HL-60/S4 treated with retinoic acid at 250 ng/mL for 4 days and 3 days (cell line): ENCODE measurements at regions not wholly inside any gene's neighbourhood (a gene's known extent, or its start where the extent isn't known, plus 50 kb on each side); places are given as distances from the start of the nearest gene placed in this dataset.

Experiments used
- in situ Hi-C: fragments of 300-500 bp; cut with MboI; formaldehyde crosslinking; loops from 2 replicates; pipeline ENCODE4 v1.7.0; 2022; ENCODE audit warnings: low sequenced_read_pairs

GRCh38 chr6:56865081-56865875 lies 89.6 kb upstream of the BEND6 start:
- in situ Hi-C loops: loop anchor here (25.0 kb wide), 1 partner anchor 228 kb away; the partner anchor contains the start of gene DST

- in situ Hi-C loops: loop anchor here (25.0 kb wide), 1 partner anchor 227 kb away; the partner anchor contains the start of gene DST
Observed at GRCh38 chr6:56864171-56864616, 90.7 kb upstream of the BEND6 start.

GRCh38 chr6:56863366-56863765 lies 91.5 kb upstream of the BEND6 start:
- in situ Hi-C loops: loop anchor here (25.0 kb wide), 1 partner anchor 226 kb away; the partner anchor contains the start of gene DST

GRCh38 chr6:56862415-56863175 lies 92.3 kb upstream of the BEND6 start:
- in situ Hi-C loops: loop anchor here (25.0 kb wide), 1 partner anchor 225 kb away; the partner anchor contains the start of gene DST

DNA sequence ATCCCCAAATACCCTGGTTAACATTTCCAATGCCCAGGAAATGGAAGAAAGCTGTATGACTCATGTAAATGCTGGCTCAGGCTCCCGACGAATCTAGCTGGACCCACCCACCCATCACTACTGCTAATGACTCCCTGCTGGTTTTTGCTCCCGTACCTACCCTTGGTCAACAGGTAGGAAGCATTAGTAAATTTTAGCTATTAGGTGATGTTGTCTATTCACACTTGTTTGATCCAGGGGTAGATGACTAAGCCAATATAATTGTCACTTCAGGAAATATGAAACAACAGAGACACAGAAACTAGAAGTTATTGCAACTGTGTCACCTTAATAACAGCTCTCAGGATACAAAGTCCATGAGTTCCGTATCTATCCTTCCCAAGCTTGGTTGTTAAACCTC lies 94.4 kb upstream of the BEND6 start:
- in situ Hi-C loops: loop anchor here (25.0 kb wide), 1 partner anchor 223 kb away; the partner anchor contains the start of gene DST

DNA sequence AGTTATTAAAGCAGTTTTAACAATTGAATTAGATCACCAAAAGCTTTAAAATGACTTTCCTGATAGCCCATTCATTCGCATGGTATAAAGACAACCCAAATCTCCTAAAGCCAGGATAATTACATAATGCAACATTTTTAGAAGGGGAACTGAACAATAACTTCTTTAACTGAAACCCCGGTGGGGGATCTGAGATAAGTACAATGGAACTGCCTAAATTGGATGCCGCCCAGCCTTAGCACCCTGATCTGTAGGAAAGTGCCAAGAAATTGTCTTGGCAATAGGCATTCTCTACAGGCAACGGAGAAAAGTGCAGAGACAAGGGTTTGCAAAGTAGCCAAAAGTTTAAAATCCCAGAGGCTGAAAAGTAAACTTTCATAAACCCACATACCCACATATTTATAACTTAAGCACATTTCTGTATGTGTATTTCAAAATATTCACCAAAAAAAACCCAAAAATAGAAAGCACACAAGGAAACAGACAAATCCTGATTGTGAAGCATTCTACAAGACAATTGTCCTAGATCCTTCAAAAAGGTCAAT lies 98.8 kb upstream of the BEND6 start:
- in situ Hi-C loops: loop anchor here (25.0 kb wide), 1 partner anchor 219 kb away; the partner anchor contains the start of gene DST

GRCh38 chr6:56854086-56854485 lies 100.8 kb upstream of the BEND6 start:
- in situ Hi-C loops: loop anchor here (25.0 kb wide), 1 partner anchor 217 kb away; the partner anchor contains the start of gene DST

GRCh38 chr6:56853541-56853940 lies 101.4 kb upstream of the BEND6 start:
- in situ Hi-C loops: loop anchor here (25.0 kb wide), 1 partner anchor 216 kb away; the partner anchor contains the start of gene DST

GRCh38 chr6:56852260-56853010 lies 102.5 kb upstream of the BEND6 start:
- in situ Hi-C loops: loop anchor here (25.0 kb wide), 1 partner anchor 215 kb away; the partner anchor contains the start of gene DST

DNA sequence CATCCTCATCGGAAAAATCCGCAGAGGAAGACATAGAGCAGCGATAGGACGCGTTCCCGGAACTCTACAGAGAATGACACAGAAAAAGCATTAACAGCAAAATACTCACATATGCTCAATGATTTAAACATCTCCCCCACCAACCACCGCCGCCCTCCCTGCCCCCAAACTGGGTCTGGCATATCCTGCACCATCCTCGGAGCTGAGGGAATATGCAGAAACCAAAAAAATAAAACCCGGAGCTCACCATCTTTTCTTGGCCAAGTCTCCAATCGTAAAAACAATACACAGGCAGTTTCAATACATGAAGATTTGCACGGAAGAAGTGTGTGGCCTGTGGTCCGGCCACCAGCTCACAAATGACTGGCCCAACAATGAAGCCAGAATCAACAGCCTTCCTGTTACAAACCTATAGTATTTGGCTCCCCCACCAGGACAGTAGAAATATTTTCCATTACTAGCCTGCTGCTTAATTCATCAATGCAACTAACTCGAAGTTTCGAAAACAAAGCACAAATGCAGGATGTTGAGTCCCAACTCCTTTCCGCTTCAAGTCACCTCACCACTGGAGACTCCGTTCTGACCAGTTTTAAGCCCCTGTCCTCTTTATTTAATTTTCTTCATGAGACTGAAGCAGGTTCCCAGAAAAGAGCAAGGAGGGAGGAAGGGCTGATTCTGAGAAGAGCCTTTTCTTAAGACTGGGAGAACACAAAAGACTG lies 103.2 kb upstream of the BEND6 start:
- in situ Hi-C loops: loop anchor here (25.0 kb wide), 1 partner anchor 214 kb away; the partner anchor contains the start of gene DST

DNA sequence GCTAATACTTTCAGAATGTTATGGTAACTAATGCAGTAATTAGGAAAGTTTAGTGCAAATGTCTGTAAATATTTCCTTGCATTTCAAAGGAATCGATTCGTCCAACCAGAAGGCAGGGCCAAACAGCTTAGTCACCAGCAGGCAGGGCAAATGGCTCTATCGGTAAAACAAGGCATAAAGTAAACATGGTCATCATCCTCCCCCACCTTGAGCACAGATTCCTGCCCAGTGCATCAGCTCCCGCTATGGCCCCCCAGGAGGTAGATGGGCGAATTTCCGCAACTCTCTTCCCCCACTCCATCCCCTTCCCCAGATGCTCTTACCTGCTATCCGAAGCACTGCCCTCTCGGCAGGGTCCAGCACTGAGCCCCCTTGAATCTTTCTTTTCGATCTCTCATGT lies 103.8 kb upstream of the BEND6 start:
- in situ Hi-C loops: loop anchor here (25.0 kb wide), 1 partner anchor 214 kb away; the partner anchor contains the start of gene DST

- in situ Hi-C loops: loop anchor here (25.0 kb wide), 1 partner anchor 213 kb away; the partner anchor contains the start of gene DST
Observed at GRCh38 chr6:56850626-56851025, 104.3 kb upstream of the BEND6 start.

DNA sequence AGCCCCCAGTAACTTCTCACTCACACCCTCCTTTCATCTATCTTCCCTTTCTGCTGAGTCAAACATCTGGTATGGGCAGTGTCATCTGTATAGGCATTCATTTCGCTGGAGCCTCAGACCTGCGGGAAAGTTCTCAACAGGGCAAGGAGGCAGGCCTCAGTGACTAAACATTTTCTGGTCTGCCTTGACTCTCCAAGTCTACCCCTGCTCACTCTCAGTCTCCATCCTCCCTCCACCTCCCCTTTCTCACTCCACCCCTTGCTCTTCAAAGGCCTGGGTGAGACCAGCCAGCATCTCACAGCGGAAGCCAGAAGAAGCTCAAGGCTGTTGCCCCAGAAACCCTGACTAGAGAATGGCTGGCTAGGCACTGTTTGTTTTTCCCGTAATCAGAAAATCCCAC lies 105.0 kb upstream of the BEND6 start:
- in situ Hi-C loops: loop anchor here (25.0 kb wide), 1 partner anchor 213 kb away; the partner anchor contains the start of gene DST

GRCh38 chr6:56848105-56848504 lies 106.8 kb upstream of the BEND6 start:
- in situ Hi-C loops: no loop called here

GRCh38 chr6:56845032-56845431 lies 109.9 kb upstream of the BEND6 start:
- in situ Hi-C loops: no loop called here

- in situ Hi-C loops: no loop called here
Observed at GRCh38 chr6:56843476-56844349, 111.2 kb upstream of the BEND6 start.

GRCh38 chr6:56842686-56843475 lies 112.0 kb upstream of the BEND6 start:
- in situ Hi-C loops: no loop called here

DNA sequence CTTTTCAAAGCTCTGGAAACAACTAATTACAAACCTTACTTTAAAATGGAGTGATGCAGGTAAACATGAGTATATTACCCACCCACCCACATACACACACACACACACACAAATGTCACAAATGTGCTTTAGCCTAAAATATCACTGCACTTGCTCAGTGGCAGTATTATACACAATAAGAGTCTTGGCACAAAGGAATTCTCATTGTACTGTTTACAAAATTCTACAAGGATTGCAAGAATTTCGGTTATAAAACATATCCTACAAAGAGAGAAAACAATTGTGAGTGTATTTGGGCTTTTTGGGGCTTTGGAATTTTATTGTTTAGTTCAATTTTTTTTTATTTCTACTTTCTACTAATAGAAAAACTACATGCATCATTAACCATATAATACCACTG lies 113.2 kb upstream of the BEND6 start:
- in situ Hi-C loops: no loop called here
